HEK293 (cell line): ENCODE measurements at regions not wholly inside any gene's neighbourhood (a gene's known extent, or its start where the extent isn't known, plus 50 kb on each side); places are given as distances from the start of the nearest gene placed in this dataset.
A peak's percentile ranks its signal among the peaks of the same experiment; 100 is the strongest.

Experiments
- CTCF ChIA-PET: fragments of 350-600 bp; formaldehyde crosslinking; extraction: SDS; loops from one replicate; lab custom pipeline; 2021; ENCODE audit warnings: antibody characterized with exemption; lab: Yijun Ruan, JAX
- POLR2A ChIA-PET: fragments of 300-600 bp; formaldehyde crosslinking; extraction: SDS; loops from one replicate; lab custom pipeline; 2020; ENCODE audit warnings: antibody characterized with exemption, inconsistent platforms; lab: Yijun Ruan, JAX
- H3K27ac ChIP-seq: fragments of 200-500 bp; sonication (Bioruptor generic); 2 replicates; pipeline ENCODE4 v1.5.1; 2014; ENCODE audit warnings: low read depth, low read length, control low read depth, inconsistent platforms; ENCODE audit errors: extremely low read depth
- H3K36me3 ChIP-seq, 2 experiments: fragments of 200-500 bp in 1 of 2; sonication (Bioruptor generic) in 1 of 2; 1 replicate in 1 of 2; 2 replicates in 1 of 2; pipeline ENCODE4 v1.5.1; 2014 to 2017; ENCODE audit warnings: inconsistent platforms in 2 of 2, low read length in 2 of 2; ENCODE audit not compliant: control insufficient read depth in 2 of 2, insufficient read depth in 1 of 2
- H3K4me1 ChIP-seq: fragments of 200-500 bp; sonication (Bioruptor generic); 2 replicates; pipeline ENCODE4 v1.5.1; 2014; ENCODE audit warnings: mild to moderate bottlenecking, low read length, inconsistent platforms; ENCODE audit not compliant: control insufficient read depth, insufficient read depth
- H3K4me3 ChIP-seq: 2 replicates; pipeline ENCODE4 v1.5.1; 2011; ENCODE audit warnings: low read depth, mild to moderate bottlenecking, control low read depth, low read length, moderate library complexity
- H3K9me3 ChIP-seq: fragments of 200-500 bp; sonication (Bioruptor generic); 2 replicates; pipeline ENCODE4 v1.5.1; 2014; ENCODE audit warnings: low read depth, low read length, inconsistent platforms; ENCODE audit not compliant: control insufficient read depth, insufficient read depth
- EGR2 ChIP-seq: fragments of 450-650 bp; formaldehyde crosslinking; IDR thresholded peaks from 2 replicates; pipeline ENCODE4 v1.5.1; 2016; ENCODE audit warnings: low read depth, missing biosample characterization, missing genetic modification characterization
- HIC1 ChIP-seq: fragments of 450-650 bp; formaldehyde crosslinking; IDR thresholded peaks from 2 replicates; pipeline ENCODE4 v1.5.1; 2016; ENCODE audit warnings: missing biosample characterization, missing genetic modification characterization
- HOXC10 ChIP-seq: sonication (generic); formaldehyde crosslinking; IDR thresholded peaks from 2 replicates; pipeline ENCODE4 v1.8.1; 2023; ENCODE audit warnings: mild to moderate bottlenecking, missing genetic modification reagents
- INSM2 ChIP-seq: fragments of 450-650 bp; formaldehyde crosslinking; IDR thresholded peaks from 2 replicates; pipeline ENCODE4 v1.5.1; 2016; ENCODE audit warnings: missing biosample characterization, missing genetic modification characterization
- KLF7 ChIP-seq: fragments of 450-650 bp; formaldehyde crosslinking; IDR thresholded peaks from 2 replicates; pipeline ENCODE4 v1.5.1; 2016; ENCODE audit warnings: missing biosample characterization, missing genetic modification characterization, borderline replicate concordance
- MZF1 ChIP-seq: fragments of 450-650 bp; formaldehyde crosslinking; IDR thresholded peaks from 2 replicates; pipeline ENCODE4 v1.5.1; 2017; ENCODE audit warnings: missing biosample characterization, missing genetic modification characterization, borderline replicate concordance
- YY1 ChIP-seq: fragments of 450-650 bp; formaldehyde crosslinking; IDR thresholded peaks from 2 replicates; pipeline ENCODE4 v1.5.1; 2018; ENCODE audit warnings: missing biosample characterization, missing genetic modification characterization
- ZBTB11 ChIP-seq: fragments of 450-650 bp; formaldehyde crosslinking; conservative IDR thresholded peaks from 2 replicates; pipeline ENCODE4 v1.5.1; 2016; ENCODE audit warnings: low read depth, missing biosample characterization, missing genetic modification characterization
- ZBTB26 ChIP-seq: fragments of 450-650 bp; formaldehyde crosslinking; optimal IDR thresholded peaks from 2 replicates; pipeline ENCODE3; 2016; ENCODE audit warnings: missing biosample characterization, mild to moderate bottlenecking, missing genetic modification characterization
- ZBTB49 ChIP-seq: fragments of 450-650 bp; formaldehyde crosslinking; IDR thresholded peaks from 2 replicates; pipeline ENCODE4 v1.5.1; 2016; ENCODE audit warnings: missing biosample characterization, missing genetic modification characterization, low read depth
- ZFHX2 ChIP-seq: fragments of 450-650 bp; formaldehyde crosslinking; conservative IDR thresholded peaks from 2 replicates; pipeline ENCODE4 v1.5.1; 2016; ENCODE audit warnings: missing biosample characterization, missing genetic modification characterization
- ZFP37 ChIP-seq: fragments of 450-650 bp; formaldehyde crosslinking; IDR thresholded peaks from 2 replicates; pipeline ENCODE4 v1.5.1; 2016; ENCODE audit warnings: missing biosample characterization, missing genetic modification characterization
- ZIC2 ChIP-seq: fragments of 450-650 bp; formaldehyde crosslinking; IDR thresholded peaks from 2 replicates; pipeline ENCODE4 v1.5.1; 2016; ENCODE audit warnings: missing biosample characterization, missing genetic modification characterization
- ZNF155 ChIP-seq: fragments of 450-650 bp; formaldehyde crosslinking; IDR thresholded peaks from 2 replicates; pipeline ENCODE4 v1.5.1; 2016; ENCODE audit warnings: missing biosample characterization, missing genetic modification characterization
- ZNF433 ChIP-seq: fragments of 450-650 bp; formaldehyde crosslinking; IDR thresholded peaks from 2 replicates; pipeline ENCODE4 v1.5.1; 2016; ENCODE audit warnings: missing biosample characterization, missing genetic modification characterization, low read depth
- ZNF549 ChIP-seq: fragments of 450-650 bp; IDR thresholded peaks from 2 replicates; pipeline ENCODE4 v1.5.1; 2018; ENCODE audit warnings: missing biosample characterization, missing genetic modification characterization, mild to moderate bottlenecking, inconsistent platforms, moderate library complexity
- ZNF701 ChIP-seq: fragments of 450-650 bp; formaldehyde crosslinking; IDR thresholded peaks from 2 replicates; pipeline ENCODE4 v1.5.1; 2016; ENCODE audit warnings: missing biosample characterization, missing genetic modification characterization
- ZNF776 ChIP-seq: fragments of 450-650 bp; formaldehyde crosslinking; IDR thresholded peaks from 2 replicates; pipeline ENCODE4 v1.5.0; 2017; ENCODE audit warnings: missing biosample characterization, missing genetic modification characterization, borderline replicate concordance

- Histone ChIP-seq H3K9me3 (no peaks in the 10 kb centered on the region), H3K27ac (no peak overlapping the region), H3K4me1 (no peaks in the 10 kb centered on the region), H3K36me3 (no peaks in the 10 kb centered on the region), H3K4me3 (no peak overlapping the region)
- TF ChIP-seq ZNF549 (tag by site-specific recombination) = no peak
- TF ChIP-seq EGR2 (tag by site-specific recombination) = peak; percentile 52; the same call in 1 of the 2 replicates
- peak; percentile 70 for TF ChIP-seq ZIC2 (tag by site-specific recombination)
- no peak for TF ChIP-seq ZBTB26
- no peak for TF ChIP-seq ZNF701
- peak; percentile 46 for TF ChIP-seq ZFHX2 (tag by site-specific recombination)
- ChIA-PET POLR2A (no interaction called here), CTCF (no interaction called here)
Observed at GRCh38 chr1:36691374-36691773, 208.7 kb upstream of the CSF3R start.

- TF ChIP-seq ZBTB11 (tag by site-specific recombination) (no peak), INSM2 (no peak), YY1 (tag by site-specific recombination) (no peak), ZNF776 (no peak), KLF7 (tag by site-specific recombination) (no peak), MZF1 (tag by site-specific recombination) (no peak), ZFP37 (tag by site-specific recombination) (no peak), HOXC10 (CRISPR knock-in tag) (no peak), ZBTB49 (no peak), ZNF433 (tag by site-specific recombination) (no peak), HIC1 (no peak), ZNF155 (tag by site-specific recombination) (no peak)
- H3K27ac ChIP-seq = no peak overlapping the region
- POLR2A ChIA-PET = no interaction called here
Observed at GRCh38 chr1:36689992-36690391, 207.3 kb upstream of the CSF3R start.

More at GRCh38 chr1:36689992-36690391, 207.3 kb upstream of the CSF3R start:
- Histone ChIP-seq H3K4me3 (no peak overlapping the region), H3K4me1 (no peaks in the 10 kb centered on the region), H3K9me3 (no peaks in the 10 kb centered on the region), H3K36me3 (no peaks in the 10 kb centered on the region)
- CTCF ChIA-PET = no interaction called here
